ENCODE measurements at regions not wholly inside any gene's neighbourhood (a gene's known extent, or its start where the extent isn't known, plus 50 kb on each side); places are given as distances from the start of the nearest gene placed in this dataset.

- no peak overlapping the region for H3K4me3 ChIP-seq (replicated peaks in 1 of 3)
- DNase-seq, result no peak
- H3K9me3 ChIP-seq, result no peaks in the 10 kb centered on the region
- H3K36me3 ChIP-seq, result no peaks in the 10 kb centered on the region
- H3K27ac ChIP-seq, result no peak overlapping the region
- no peaks in the 10 kb centered on the region for H3K4me1 ChIP-seq
- WGBS, 2 donors, result 84 to 88% methylated on average over 2 of the region's 2 CpGs
- no peak for TF ChIP-seq POLR2A (IDR thresholded peaks at IDR 0.05)
- TF ChIP-seq CTCF (IDR thresholded peaks at IDR 0.05), result no peak
- intact Hi-C loops (cut with DNase I), result no loop called here
- H3K27me3 ChIP-seq, result no peaks in the 10 kb centered on the region
These were observed 706.6 kb upstream of the ACO1 start for GRCh38 chr9:31677877-31678276.

- no peak for DNase-seq
- no peak overlapping the region for H3K4me3 ChIP-seq (replicated peaks in 1 of 3)
- 69% methylated on average over 2 of the region's 2 CpGs for WGBS, 2 donors
- H3K9me3 ChIP-seq, result no peaks in the 10 kb centered on the region
- no peaks in the 10 kb centered on the region for H3K36me3 ChIP-seq
- TF ChIP-seq POLR2A (IDR thresholded peaks at IDR 0.05) (no peak), CTCF (IDR thresholded peaks at IDR 0.05) (no peak)
- intact Hi-C loops (cut with DNase I), result no loop called here
- no peaks in the 10 kb centered on the region for H3K4me1 ChIP-seq
- no peaks in the 10 kb centered on the region for H3K27me3 ChIP-seq
- no peak overlapping the region for H3K27ac ChIP-seq
These were observed 701.3 kb upstream of the ACO1 start for GRCh38 chr9:31683116-31683515.

- no peaks in the 10 kb centered on the region for H3K4me1 ChIP-seq
- H3K4me3 ChIP-seq (replicated peaks in 1 of 3), result no peak overlapping the region
- H3K27me3 ChIP-seq, result no peaks in the 10 kb centered on the region
- H3K27ac ChIP-seq, result no peak overlapping the region
- H3K36me3 ChIP-seq, result no peaks in the 10 kb centered on the region
- intact Hi-C loops (cut with DNase I), result no loop called here
- no peak for DNase-seq
- TF ChIP-seq POLR2A (IDR thresholded peaks at IDR 0.05), result no peak
- no peak for TF ChIP-seq CTCF (IDR thresholded peaks at IDR 0.05)
- no peaks in the 10 kb centered on the region for H3K9me3 ChIP-seq
- WGBS, 2 donors, result 85 to 87% methylated on average over 2 of the region's 2 CpGs
These were observed 686.5 kb upstream of the ACO1 start for GRCh38 chr9:31697956-31698355.

GRCh38 chr9:31699836-31700235 lies 684.6 kb upstream of the ACO1 start:
- Histone ChIP-seq H3K4me3 (replicated peaks in 1 of 3) (no peak overlapping the region), H3K9me3 (no peaks in the 10 kb centered on the region), H3K36me3 (no peaks in the 10 kb centered on the region), H3K27ac (no peak overlapping the region), H3K27me3 (no peaks in the 10 kb centered on the region), H3K4me1 (no peaks in the 10 kb centered on the region)
- intact Hi-C loops (cut with DNase I), result no loop called here
- TF ChIP-seq CTCF (IDR thresholded peaks at IDR 0.05) (no peak), POLR2A (IDR thresholded peaks at IDR 0.05) (no peak)
- no peak for DNase-seq

- no peaks in the 10 kb centered on the region for H3K4me1 ChIP-seq
- no peak for DNase-seq
- TF ChIP-seq POLR2A (IDR thresholded peaks at IDR 0.05) (no peak), CTCF (IDR thresholded peaks at IDR 0.05) (no peak)
- H3K9me3 ChIP-seq, result no peaks in the 10 kb centered on the region
- intact Hi-C loops (cut with DNase I), result no loop called here
- H3K36me3 ChIP-seq, result no peaks in the 10 kb centered on the region
- no peaks in the 10 kb centered on the region for H3K27me3 ChIP-seq
- H3K27ac ChIP-seq, result no peak overlapping the region
- H3K4me3 ChIP-seq (replicated peaks in 1 of 3), result no peak overlapping the region
- 80 to 82% methylated on average over 3 of the region's 3 CpGs for WGBS, 2 donors
These were observed 684.0 kb upstream of the ACO1 start for GRCh38 chr9:31700252-31701045.

All from thyroid gland (tissue), 4 donors.